Neural progenitor cell (in vitro differentiated cells): ENCODE measurements at regions not wholly inside any gene's neighbourhood (a gene's known extent, or its start where the extent isn't known, plus 50 kb on each side); places are given as distances from the start of the nearest gene placed in this dataset.

ENCODE experiments used
- DNase-seq: peaks from one replicate; pipeline ENCODE4 v3.0.0-alpha.2; 2016; ENCODE audit warnings: low spot score
- H2AFZ ChIP-seq: fragments of 200-600 bp; sonication (generic); replicated peaks from 2 replicates; pipeline ENCODE4 v1.6.1; 2016; ENCODE audit warnings: antibody characterized with exemption
- H3F3A ChIP-seq: fragments of 200-600 bp; sonication (generic); 2 replicates; pipeline ENCODE4 v1.6.1; 2016; ENCODE audit warnings: antibody characterized with exemption, low read depth
- H3K27ac ChIP-seq: fragments of 200-600 bp; sonication (generic); 2 replicates; pipeline ENCODE4 v1.5.1; 2016; ENCODE audit warnings: mild to moderate bottlenecking
- H3K27me3 ChIP-seq: fragments of 200-600 bp; sonication (generic); 2 replicates; pipeline ENCODE4 v1.6.1; 2016; ENCODE audit warnings: mild to moderate bottlenecking, moderate library complexity
- H3K36me3 ChIP-seq: fragments of 200-600 bp; sonication (generic); 2 replicates; pipeline ENCODE4 v1.5.1; 2016
- H3K4me1 ChIP-seq: fragments of 200-600 bp; sonication (generic); 2 replicates; pipeline ENCODE4 v1.6.1; 2016; ENCODE audit warnings: mixed run types
- H3K4me2 ChIP-seq: fragments of 200-600 bp; sonication (generic); 2 replicates; pipeline ENCODE4 v1.6.1; 2016
- H3K4me3 ChIP-seq: fragments of 200-600 bp; sonication (generic); 2 replicates; pipeline ENCODE4 v1.5.1; 2016
- H3K79me2 ChIP-seq: fragments of 200-600 bp; sonication (generic); 2 replicates; pipeline ENCODE4 v1.6.1; 2016; ENCODE audit warnings: low read depth
- H3K9ac ChIP-seq: fragments of 200-600 bp; sonication (generic); 2 replicates; pipeline ENCODE4 v1.6.1; 2016
- H3K9me3 ChIP-seq: fragments of 200-600 bp; sonication (generic); 2 replicates; pipeline ENCODE4 v1.5.1; 2016; ENCODE audit warnings: low read depth
- H4K20me1 ChIP-seq: fragments of 200-600 bp; sonication (generic); 2 replicates; pipeline ENCODE4 v1.6.1; 2016; ENCODE audit warnings: low read depth
- H3K27ac Mint-ChIP-seq: 3 replicates; pipeline ENCODE4 v1.8.0; 2021; ENCODE audit warnings: mixed read lengths
- H3K27me3 Mint-ChIP-seq: 2 replicates; pipeline ENCODE4 v1.8.0; 2022; ENCODE audit warnings: low read depth, mild to moderate bottlenecking, inconsistent platforms, moderate library complexity, mixed read lengths; ENCODE audit not compliant: insufficient read depth
- H3K36me3 Mint-ChIP-seq: 3 replicates; pipeline ENCODE4 v1.8.0; 2021; ENCODE audit warnings: mixed read lengths
- H3K4me1 Mint-ChIP-seq: 3 replicates; pipeline ENCODE4 v1.8.0; 2021; ENCODE audit warnings: mixed read lengths
- H3K4me3 Mint-ChIP-seq: 3 replicates; pipeline ENCODE4 v1.8.0; 2021; ENCODE audit warnings: mild to moderate bottlenecking, moderate library complexity, mixed read lengths
- H3K9me3 Mint-ChIP-seq: 3 replicates; pipeline ENCODE4 v1.8.0; 2020; ENCODE audit warnings: mixed read lengths
- CTCF ChIP-seq: fragments of 200-600 bp; sonication (generic); IDR thresholded peaks from 2 replicates; pipeline ENCODE4 v1.5.1; 2017; ENCODE audit warnings: antibody characterized with exemption, mild to moderate bottlenecking
- EZH2 ChIP-seq: fragments of 200-600 bp; sonication (generic); IDR thresholded peaks from 2 replicates; pipeline ENCODE4 v1.6.1; 2017; ENCODE audit warnings: antibody characterized with exemption, mild to moderate bottlenecking, moderate library complexity
- EZH2phosphoT487 ChIP-seq: fragments of 200-600 bp; sonication (generic); IDR thresholded peaks from 2 replicates; pipeline ENCODE4 v1.6.1; 2017; ENCODE audit warnings: antibody characterized with exemption

- no peak overlapping the region for H3K4me3 Mint-ChIP-seq
- Histone ChIP-seq H3K27ac (no peak overlapping the region), H3K4me3 (no peak overlapping the region), H3K4me2 (no peak overlapping the region), H3K27me3 (no peaks in the 10 kb centered on the region), H3K4me1 (no peaks in the 10 kb centered on the region), H3K79me2 (no peaks in the 10 kb centered on the region), H4K20me1 (no peaks in the 10 kb centered on the region), H3K9me3 (peaks cover under 1% of the 10 kb centered on the region), H2AFZ (no peak overlapping the region), H3K36me3 (no peaks in the 10 kb centered on the region), H3K9ac (no peak overlapping the region), H3F3A (no peaks in the 10 kb centered on the region)
- H3K9me3 Mint-ChIP-seq = peaks cover 3% of the 10 kb centered on the region
- H3K27ac Mint-ChIP-seq = no peak overlapping the region
- peaks cover 5% of the 10 kb centered on the region for H3K4me1 Mint-ChIP-seq
- H3K27me3 Mint-ChIP-seq = no peaks in the 10 kb centered on the region
- DNase-seq = no peak
- no peaks in the 10 kb centered on the region for H3K36me3 Mint-ChIP-seq
- TF ChIP-seq EZH2phosphoT487 (no peak), EZH2 (no peak), CTCF (no peak)
These were observed 403.0 kb upstream of the CNKSR2 start for GRCh38 chrX:20971250-20971649.

- no peaks in the 10 kb centered on the region for H3K79me2 ChIP-seq
- H3K4me1 ChIP-seq = no peaks in the 10 kb centered on the region
- no peaks in the 10 kb centered on the region for H3F3A ChIP-seq
- no peak overlapping the region for H2AFZ ChIP-seq
- no peak for DNase-seq
- H3K4me3 ChIP-seq = no peak overlapping the region
- Mint-ChIP-seq H3K27ac (no peak overlapping the region), H3K4me1 (peaks cover 5% of the 10 kb centered on the region), H3K9me3 (peaks cover 3% of the 10 kb centered on the region), H3K27me3 (no peaks in the 10 kb centered on the region), H3K4me3 (no peak overlapping the region), H3K36me3 (no peaks in the 10 kb centered on the region)
- H4K20me1 ChIP-seq = no peaks in the 10 kb centered on the region
- H3K27me3 ChIP-seq = no peaks in the 10 kb centered on the region
- H3K27ac ChIP-seq = no peak overlapping the region
- H3K36me3 ChIP-seq = no peaks in the 10 kb centered on the region
- no peak overlapping the region for H3K9ac ChIP-seq
- no peak overlapping the region for H3K4me2 ChIP-seq
- peaks cover 6% of the 10 kb centered on the region for H3K9me3 ChIP-seq
- TF ChIP-seq EZH2 (no peak), CTCF (no peak), EZH2phosphoT487 (no peak)
These were observed 404.7 kb upstream of the CNKSR2 start for GRCh38 chrX:20969565-20969964.

GRCh38 chrX:20968996-20969395 lies 405.2 kb upstream of the CNKSR2 start:
- no peak overlapping the region for H3K27ac ChIP-seq
- no peak overlapping the region for H3K4me2 ChIP-seq
- no peak overlapping the region for H3K4me3 ChIP-seq
- no peaks in the 10 kb centered on the region for H3K4me1 ChIP-seq
- TF ChIP-seq EZH2phosphoT487 (no peak), EZH2 (no peak), CTCF (no peak)
- Mint-ChIP-seq H3K4me1 (peaks cover 5% of the 10 kb centered on the region), H3K4me3 (no peak overlapping the region), H3K36me3 (no peaks in the 10 kb centered on the region), H3K27me3 (no peaks in the 10 kb centered on the region), H3K27ac (no peak overlapping the region), H3K9me3 (peaks cover 3% of the 10 kb centered on the region)
- H3F3A ChIP-seq = no peaks in the 10 kb centered on the region
- DNase-seq = no peak
- no peak overlapping the region for H2AFZ ChIP-seq
- H3K27me3 ChIP-seq = no peaks in the 10 kb centered on the region
- H4K20me1 ChIP-seq = no peaks in the 10 kb centered on the region
- H3K9ac ChIP-seq = no peak overlapping the region
- H3K79me2 ChIP-seq = no peaks in the 10 kb centered on the region
- H3K9me3 ChIP-seq = peaks cover 6% of the 10 kb centered on the region
- H3K36me3 ChIP-seq = no peaks in the 10 kb centered on the region

GRCh38 chrX:20967725-20968124 lies 406.5 kb upstream of the CNKSR2 start:
- Histone ChIP-seq H3K79me2 (no peaks in the 10 kb centered on the region), H3K4me3 (no peak overlapping the region), H3K4me2 (no peak overlapping the region), H3K36me3 (no peaks in the 10 kb centered on the region), H2AFZ (no peak overlapping the region), H3K9me3 (peaks cover 6% of the 10 kb centered on the region), H3K4me1 (no peaks in the 10 kb centered on the region), H3F3A (no peaks in the 10 kb centered on the region), H4K20me1 (no peaks in the 10 kb centered on the region), H3K27me3 (no peaks in the 10 kb centered on the region), H3K27ac (no peak overlapping the region), H3K9ac (no peak overlapping the region)
- Mint-ChIP-seq H3K27me3 (no peaks in the 10 kb centered on the region), H3K4me1 (peaks cover 5% of the 10 kb centered on the region), H3K9me3 (peaks cover 3% of the 10 kb centered on the region), H3K4me3 (no peak overlapping the region), H3K36me3 (no peaks in the 10 kb centered on the region), H3K27ac (no peak overlapping the region)
- DNase-seq = no peak
- no peak for TF ChIP-seq EZH2
- TF ChIP-seq CTCF = no peak
- TF ChIP-seq EZH2phosphoT487 = no peak
